ENCODE measurements at regions not wholly inside any gene's neighbourhood (a gene's known extent, or its start where the extent isn't known, plus 50 kb on each side); places are given as distances from the start of the nearest gene placed in this dataset.

GRCh38 chr18:78860117-78860516 is 119.5 kb upstream of the SALL3 start:
- 87% methylated on average over 11 of the region's 11 CpGs for WGBS (ENCODE audit: insufficient coverage)
- H3K79me2 ChIP-seq (ENCODE audit: insufficient read depth, low read length) = no peaks in the 10 kb centered on the region
- Mint-ChIP-seq H3K27me3 (ENCODE audit: low read depth in 3 of 3) (peaks cover 3 to 22% (median 7%) of the 10 kb centered on the region in 3 donors), H3K9me3 (peaks cover 0 to 28% (median 17%) of the 10 kb centered on the region in 7 donors), H3K36me3 (no peaks in the 10 kb centered on the region), H3K4me3 (no peak overlapping the region), H3K27ac (no peak overlapping the region), H3K4me1 (no peaks in the 10 kb centered on the region)
- H3K27ac ChIP-seq (ENCODE audit: low read depth in 1 of 2, low read length in 2 of 2) = no peak overlapping the region
- H3K4me2 ChIP-seq (replicated peaks; ENCODE audit: extremely low read depth, low read length, poor library complexity, severe bottlenecking) = no peak overlapping the region
- no peaks in the 10 kb centered on the region for H3K4me1 ChIP-seq (ENCODE audit: control insufficient read depth in 1 of 2, insufficient read depth in 2 of 2, low read length in 2 of 2)
- TF ChIP-seq, protein P1, sequence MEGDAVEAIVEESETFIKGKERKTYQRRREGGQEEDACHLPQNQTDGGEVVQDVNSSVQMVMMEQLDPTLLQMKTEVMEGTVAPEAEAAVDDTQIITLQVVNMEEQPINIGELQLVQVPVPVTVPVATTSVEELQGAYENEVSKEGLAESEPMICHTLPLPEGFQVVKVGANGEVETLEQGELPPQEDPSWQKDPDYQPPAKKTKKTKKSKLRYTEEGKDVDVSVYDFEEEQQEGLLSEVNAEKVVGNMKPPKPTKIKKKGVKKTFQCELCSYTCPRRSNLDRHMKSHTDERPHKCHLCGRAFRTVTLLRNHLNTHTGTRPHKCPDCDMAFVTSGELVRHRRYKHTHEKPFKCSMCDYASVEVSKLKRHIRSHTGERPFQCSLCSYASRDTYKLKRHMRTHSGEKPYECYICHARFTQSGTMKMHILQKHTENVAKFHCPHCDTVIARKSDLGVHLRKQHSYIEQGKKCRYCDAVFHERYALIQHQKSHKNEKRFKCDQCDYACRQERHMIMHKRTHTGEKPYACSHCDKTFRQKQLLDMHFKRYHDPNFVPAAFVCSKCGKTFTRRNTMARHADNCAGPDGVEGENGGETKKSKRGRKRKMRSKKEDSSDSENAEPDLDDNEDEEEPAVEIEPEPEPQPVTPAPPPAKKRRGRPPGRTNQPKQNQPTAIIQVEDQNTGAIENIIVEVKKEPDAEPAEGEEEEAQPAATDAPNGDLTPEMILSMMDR (IDR thresholded peaks at IDR 0.05) = no peak
- no peaks in the 10 kb centered on the region for H3K36me3 ChIP-seq (replicated peaks in 1 of 2; ENCODE audit: control insufficient read depth in 1 of 2, insufficient read depth in 2 of 2, low read length in 2 of 2)
- H2AFZ ChIP-seq (ENCODE audit: insufficient read depth, low read depth, low read length, poor library complexity, severe bottlenecking) = no peak overlapping the region
- no peak for DNase-seq
- no peak overlapping the region for H3K9ac ChIP-seq (ENCODE audit: insufficient read depth, low read length, poor library complexity, severe bottlenecking)
- peaks cover 9 to 19% of the 10 kb centered on the region in 2 donors for H3K9me3 ChIP-seq (replicated peaks in 1 of 2; ENCODE audit: control insufficient read depth in 1 of 2, insufficient read depth in 1 of 2, low read length in 2 of 2)
- H3K4me3 ChIP-seq (replicated peaks in 1 of 3; ENCODE audit: low read depth in 2 of 3, low read length in 3 of 3) = no peak overlapping the region
- no peaks in the 10 kb centered on the region for H4K20me1 ChIP-seq (ENCODE audit: insufficient read depth, low read length)
- H3K27me3 ChIP-seq (ENCODE audit: control insufficient read depth in 2 of 2, insufficient read depth in 2 of 2, low read length in 2 of 2) = no peaks in the 10 kb centered on the region
- intact Hi-C loops (cut with micrococcal nuclease) = no loop called here

DNA sequence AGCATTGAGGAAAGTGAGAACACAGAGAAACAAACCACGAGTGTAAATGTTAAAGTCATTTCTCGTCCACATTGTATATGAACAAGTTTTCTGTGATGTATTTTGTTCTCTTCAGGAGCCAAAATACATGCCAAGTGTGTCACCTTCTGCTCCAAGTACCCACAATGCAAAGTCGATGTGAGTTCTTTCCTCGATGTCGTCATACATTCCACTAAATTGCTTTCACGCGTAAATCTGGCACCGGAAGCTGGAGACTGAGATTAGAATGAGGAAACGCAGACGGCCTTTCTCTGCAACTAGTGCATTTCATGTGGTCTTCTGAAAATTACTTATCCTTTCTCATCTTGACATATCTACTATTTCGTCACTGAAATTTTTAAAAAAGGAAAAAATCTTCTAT is 118.5 kb upstream of the SALL3 start:
- TF ChIP-seq, protein P1 (IDR thresholded peaks at IDR 0.05) = no peak
- Histone ChIP-seq H3K9ac (ENCODE audit: insufficient read depth, low read length, poor library complexity, severe bottlenecking) (no peak overlapping the region), H3K79me2 (ENCODE audit: insufficient read depth, low read length) (no peaks in the 10 kb centered on the region), H3K27ac (ENCODE audit: low read depth in 1 of 2, low read length in 2 of 2) (no peak overlapping the region), H3K27me3 (ENCODE audit: control insufficient read depth in 2 of 2, insufficient read depth in 2 of 2, low read length in 2 of 2) (no peaks in the 10 kb centered on the region), H3K4me1 (ENCODE audit: control insufficient read depth in 1 of 2, insufficient read depth in 2 of 2, low read length in 2 of 2) (no peaks in the 10 kb centered on the region), H3K9me3 (replicated peaks in 1 of 2; ENCODE audit: control insufficient read depth in 1 of 2, insufficient read depth in 1 of 2, low read length in 2 of 2) (peaks cover 9 to 16% of the 10 kb centered on the region in 2 donors), H4K20me1 (ENCODE audit: insufficient read depth, low read length) (no peaks in the 10 kb centered on the region), H3K4me3 (replicated peaks in 1 of 3; ENCODE audit: low read depth in 2 of 3, low read length in 3 of 3) (no peak overlapping the region), H2AFZ (ENCODE audit: insufficient read depth, low read depth, low read length, poor library complexity, severe bottlenecking) (no peak overlapping the region), H3K36me3 (replicated peaks in 1 of 2; ENCODE audit: control insufficient read depth in 1 of 2, insufficient read depth in 2 of 2, low read length in 2 of 2) (no peaks in the 10 kb centered on the region), H3K4me2 (replicated peaks; ENCODE audit: extremely low read depth, low read length, poor library complexity, severe bottlenecking) (no peak overlapping the region)
- peaks cover 0 to 26% (median 13%) of the 10 kb centered on the region in 7 donors for H3K9me3 Mint-ChIP-seq
- 51% methylated on average over 8 of the region's 11 CpGs for WGBS (ENCODE audit: insufficient coverage)
- DNase-seq = no peak
- H3K27me3 Mint-ChIP-seq (ENCODE audit: low read depth in 3 of 3) = peaks cover 3 to 26% (median 7%) of the 10 kb centered on the region in 3 donors
- no peak overlapping the region for H3K27ac Mint-ChIP-seq
- no peaks in the 10 kb centered on the region for H3K4me1 Mint-ChIP-seq
- intact Hi-C loops (cut with micrococcal nuclease) = no loop called here
- H3K4me3 Mint-ChIP-seq = no peak overlapping the region
- no peaks in the 10 kb centered on the region for H3K36me3 Mint-ChIP-seq
